K562 (cell line): ENCODE measurements at regions not wholly inside any gene's neighbourhood (a gene's known extent, or its start where the extent isn't known, plus 50 kb on each side); places are given as distances from the start of the nearest gene placed in this dataset.

Experiments used
- ATAC-seq: fragments of 200-7000 bp; cut with Tn5 transposase; 3 replicates; pipeline ENCODE4 v1.9.1; 2020; ENCODE audit warnings: moderate library complexity
- BruUV-seq: library from RNA; stranded (reverse); fragments of 400-500 nt; replicated peaks from 2 replicates; lab custom pipeline; 2021; lab: Mats Ljungman, UMichigan
- CTCF ChIA-PET: fragments of 300-600 bp; formaldehyde crosslinking; extraction: SDS; loops from one replicate; lab custom pipeline; 2021; ENCODE audit warnings: low intra/inter-chr PET ratio; lab: Yijun Ruan, JAX
- POLR2A ChIA-PET: fragments of 300-600, 350-650 bp; sonication (Branson Sonifier 250); formaldehyde crosslinking; extraction: SDS; loops from one replicate; lab custom pipeline; 2021; ENCODE audit warnings: antibody characterized with exemption, inconsistent platforms; lab: Yijun Ruan, JAX
- DNase-seq, 4 experiments: peaks; one replicate each; pipeline versions ENCODE4 v3.0.0 to v3.0.0-alpha.2; 2011 to 2018; ENCODE audit warnings: low spot score in 3 of 4, mixed read lengths in 3 of 4; ENCODE audit errors: extremely low read depth in 1 of 4
- FAIRE-seq: peaks from 2 replicates; lab custom pipeline; 2011; peaks lifted over from hg19 to GRCh38; lab: Jason Lieb, UNC
- H2AFZ ChIP-seq: 2 replicates; pipeline ENCODE4 v1.6.0; 2011; ENCODE audit warnings: low read depth, low read length, control low read depth, inconsistent platforms
- H3K27ac ChIP-seq: fragments of 200-600 bp; 3 replicates; pipeline ENCODE4 v1.8.0; 2011; ENCODE audit warnings: low read depth, mild to moderate bottlenecking, control low read depth, inconsistent platforms, low read length, moderate library complexity, mixed read lengths; ENCODE audit errors: extremely low read depth
- H3K27me3 ChIP-seq, 2 experiments: fragments of 300-600 bp in 1 of 2; 2 replicates in 1 of 2; 3 replicates in 1 of 2; pipeline versions ENCODE4 v1.6.0 to v1.8.0; 2011; ENCODE audit warnings: inconsistent platforms in 2 of 2, low read length in 2 of 2, mild to moderate bottlenecking in 1 of 2, mixed read lengths in 1 of 2, moderate library complexity in 1 of 2; ENCODE audit not compliant: control insufficient read depth in 2 of 2, insufficient read depth in 2 of 2
- H3K36me3 ChIP-seq: fragments of 300-600 bp; 3 replicates; pipeline ENCODE4 v1.8.0; 2011; ENCODE audit warnings: mild to moderate bottlenecking, low read length, inconsistent platforms; ENCODE audit not compliant: control insufficient read depth, insufficient read depth
- H3K4me1 ChIP-seq, 2 experiments: fragments of 200-600 bp in 1 of 2; replicated peaks in 1 of 2; 2 replicates in 1 of 2; 3 replicates in 1 of 2; pipeline versions ENCODE4 v1.5.1 to v1.8.0; 2011; ENCODE audit warnings: inconsistent platforms in 2 of 2, low read length in 2 of 2, mild to moderate bottlenecking in 1 of 2, mixed read lengths in 1 of 2, moderate library complexity in 1 of 2; ENCODE audit not compliant: control insufficient read depth in 2 of 2, insufficient read depth in 2 of 2
- H3K4me2 ChIP-seq: 2 replicates; pipeline ENCODE4 v1.6.1; 2011; ENCODE audit warnings: low read length, control low read depth, inconsistent platforms, mixed read lengths; ENCODE audit not compliant: insufficient read depth
- H3K4me3 ChIP-seq: fragments of 200-600 bp; sonication (generic), shearing (Covaris generic); 2 replicates; pipeline ENCODE4 v1.5.1; 2016; ENCODE audit warnings: control low read depth, inconsistent platforms
- H3K79me2 ChIP-seq: fragments of 200-600 bp; 3 replicates; pipeline ENCODE4 v1.8.0; 2011; ENCODE audit warnings: low read length, inconsistent platforms; ENCODE audit not compliant: control insufficient read depth, insufficient read depth
- H3K9ac ChIP-seq, 2 experiments: 2 replicates each; pipeline versions ENCODE4 v1.6.0 to v1.6.1; 2011; ENCODE audit warnings: low read depth in 2 of 2, low read length in 2 of 2, control low read depth in 1 of 2, inconsistent platforms in 1 of 2, mild to moderate bottlenecking in 1 of 2, mixed read lengths in 1 of 2; ENCODE audit not compliant: insufficient read depth in 1 of 2
- H3K9me1 ChIP-seq: one replicate; pipeline ENCODE4 v1.6.0; 2011; ENCODE audit warnings: inconsistent platforms, mild to moderate bottlenecking, low read length, moderate library complexity; ENCODE audit not compliant: control insufficient read depth, insufficient read depth
- H3K9me3 ChIP-seq: replicated peaks from 2 replicates; pipeline ENCODE4 v1.5.1; 2011; ENCODE audit warnings: low read depth, low read length, inconsistent platforms; ENCODE audit not compliant: control insufficient read depth, insufficient read depth
- H4K20me1 ChIP-seq: replicated peaks from 2 replicates; pipeline ENCODE4 v1.6.1; 2011; ENCODE audit warnings: low read length, inconsistent platforms, mixed read lengths; ENCODE audit not compliant: control insufficient read depth, insufficient read depth
- BACH1 ChIP-seq: fragments of 200-800 bp; sonication (Bioruptor generic); IDR thresholded peaks from 2 replicates; pipeline ENCODE4 v1.6.1; 2016; ENCODE audit warnings: missing genetic modification characterization, missing compliant biosample characterization
- C11orf30 ChIP-seq: fragments of 450-650 bp; IDR thresholded peaks from 2 replicates; pipeline ENCODE4 v1.6.1; 2016; ENCODE audit warnings: low read depth, mild to moderate bottlenecking
- GATA2 ChIP-seq: sonication (generic); formaldehyde crosslinking; IDR thresholded peaks from 2 replicates; pipeline ENCODE4 v1.4.0; 2020; ENCODE audit warnings: mild to moderate bottlenecking, missing genetic modification reagents
- GTF2E2 ChIP-seq: fragments of 200-800 bp; sonication (Bioruptor generic); IDR thresholded peaks from 2 replicates; pipeline ENCODE4 v1.6.1; 2016; ENCODE audit warnings: missing genetic modification characterization, missing compliant biosample characterization
- MAFF ChIP-seq: IDR thresholded peaks from 2 replicates; pipeline ENCODE4 v1.6.1; 2012; ENCODE audit warnings: low read length, improper control_type of control experiment
- MAFG ChIP-seq: fragments of 450-650 bp; conservative IDR thresholded peaks from 2 replicates; pipeline ENCODE4 v1.6.1; 2016; ENCODE audit warnings: missing genetic modification characterization, missing compliant biosample characterization
- MAFK ChIP-seq: IDR thresholded peaks from 2 replicates; pipeline ENCODE4 v1.6.1; 2011; ENCODE audit warnings: low read length, improper control_type of control experiment
- NFE2 ChIP-seq: IDR thresholded peaks from 2 replicates; pipeline ENCODE4 v1.6.1; 2014; ENCODE audit warnings: antibody characterized with exemption, low read depth
- NFE2L1 ChIP-seq: fragments of 450-650 bp; IDR thresholded peaks from 2 replicates; pipeline ENCODE4 v1.6.1; 2016; ENCODE audit warnings: missing genetic modification characterization, low read depth, mild to moderate bottlenecking, missing compliant biosample characterization, moderate library complexity, borderline replicate concordance
- PKNOX1 ChIP-seq: fragments of 450-650 bp; IDR thresholded peaks from 2 replicates; pipeline ENCODE4 v1.6.1; 2016
- PTBP1 ChIP-seq: fragments of 200-400 bp; formaldehyde crosslinking; IDR thresholded peaks from 2 replicates; pipeline ENCODE4 v1.6.1; 2017; ENCODE audit warnings: low read depth, low read length
- SMAD3 ChIP-seq: fragments of 450-650 bp; formaldehyde crosslinking; conservative IDR thresholded peaks from 2 replicates; pipeline ENCODE4 v1.4.0; 2020; ENCODE audit warnings: mild to moderate bottlenecking
- WHSC1 ChIP-seq: IDR thresholded peaks from one replicate; pipeline ENCODE4 v1.6.1; 2012; ENCODE audit warnings: low read length, control low read depth, inconsistent platforms
- ZFP1 ChIP-seq: fragments of 450-650 bp; formaldehyde crosslinking; IDR thresholded peaks from 2 replicates; pipeline ENCODE4 v1.4.0; 2020; ENCODE audit warnings: mild to moderate bottlenecking, mixed read lengths
- ZNF143 ChIP-seq: sonication (generic); formaldehyde crosslinking; IDR thresholded peaks from 2 replicates; pipeline ENCODE4 v1.9.0; 2022; ENCODE audit warnings: mild to moderate bottlenecking, missing genetic modification reagents
- ZNF23 ChIP-seq: fragments of 250-450 bp; sonication (Bioruptor Pico); IDR thresholded peaks from 2 replicates; pipeline ENCODE4 v1.4.0; 2020; ENCODE audit warnings: mild to moderate bottlenecking
- ZNF316 ChIP-seq: fragments of 450-650 bp; IDR thresholded peaks from 2 replicates; pipeline ENCODE4 v1.6.1; 2016
- WGBS: fragments of 100-300 bp; shearing (Covaris generic); methylation state at CpG from one replicate; pipeline ENCODE4 v1.1.6; 2016; ENCODE audit warnings: low coverage, mixed read lengths; ENCODE audit not compliant: insufficient coverage; ENCODE audit errors: missing lambda C conversion rate; 5-methylcytosine and 5-hydroxymethylcytosine counted together
- in situ Hi-C: fragments of 300-500 bp; cut with MboI; formaldehyde crosslinking; loops from 4 replicates; pipeline ENCODE4 v1.15.0; 2018; ENCODE audit warnings: inconsistent platforms, mixed read lengths
- intact Hi-C: fragments of 100-400 bp; cut with micrococcal nuclease; formaldehyde crosslinking; loops from 2 replicates; pipeline ENCODE4 v1.14.2; 2022

- Histone ChIP-seq H3K27me3 (no peaks in the 10 kb centered on the region), H3K4me3 (no peak overlapping the region), H3K9me3 (no peaks in the 10 kb centered on the region), H3K4me2 (peak overlapping the region; percentile 7; the same call in 1 of the 2 replicates), H3K36me3 (no peaks in the 10 kb centered on the region), H4K20me1 (no peaks in the 10 kb centered on the region), H3K27ac (no peak overlapping the region), H2AFZ (peak overlapping the region; percentile 56; the same call in 1 of the 2 replicates), H3K9ac (no peak overlapping the region), H3K79me2 (no peaks in the 10 kb centered on the region), H3K4me1 (no peaks in the 10 kb centered on the region), H3K9me1 (no peaks in the 10 kb centered on the region)
- intact Hi-C loops (no loop called here), in situ Hi-C loops (no loop called here)
- CTCF ChIA-PET, result no interaction called here
- 13% methylated on average over 3 of the region's 3 CpGs for WGBS
- BruUV-seq, result no TSS peak
- peak; percentile 66 for ATAC-seq
- DNase-seq, result peak in 1 of 4 experiments; percentile 3
- TF ChIP-seq BACH1 (tag) (peak; percentile 53), ZFP1 (CRISPR knock-in tag) (no peak), PKNOX1 (no peak), MAFG (peak; percentile 94), ZNF23 (CRISPR knock-in tag) (no peak), GTF2E2 (no peak), GATA2 (CRISPR knock-in tag) (no peak), ZNF143 (CRISPR knock-in tag) (no peak), MAFF (peak; percentile 93), WHSC1 (no peak), ZNF316 (peak; percentile 96), SMAD3 (CRISPR knock-in tag) (no peak), C11orf30 (peak; percentile 94), PTBP1 (no peak), NFE2L1 (tag) (peak; percentile 78), MAFK (peak; percentile 88), NFE2 (peak; percentile 88)
- no peak for FAIRE-seq
- POLR2A ChIA-PET, result interaction anchor here (0.6 kb wide), 1 partner anchor 171 kb away, joined by 3 read pairs; no protein-coding TSS in a partner anchor
These were observed 73.1 kb downstream of the FOXB2 start for GRCh38 chr9:77092536-77092935.
